Spleen (tissue), 11 donors: ENCODE measurements at regions not wholly inside any gene's neighbourhood (a gene's known extent, or its start where the extent isn't known, plus 50 kb on each side); places are given as distances from the start of the nearest gene placed in this dataset.

Experiments
- DNase-seq: peaks from one replicate; pipeline ENCODE4 v3.0.0-alpha.2; 2020
- H3K27ac ChIP-seq, 8 donors: fragments of 200-600 bp; sonication (generic) in 7 of 8; 1 replicate in 4 of 8; 2 replicates in 4 of 8; pipeline versions ENCODE4 v1.5.0 to v1.8.0; 2016 to 2021; ENCODE audit warnings: inconsistent platforms in 4 of 8, mild to moderate bottlenecking in 4 of 8, moderate library complexity in 1 of 8
- H3K27me3 ChIP-seq, 7 donors: fragments of 200-600 bp; sonication (generic) in 6 of 7; replicated peaks in 1 of 7; 1 replicate in 4 of 7; 2 replicates in 3 of 7; pipeline versions ENCODE4 v1.5.0 to v1.8.0; 2016 to 2021; ENCODE audit warnings: inconsistent platforms in 3 of 7, mild to moderate bottlenecking in 1 of 7
- H3K36me3 ChIP-seq, 6 donors: fragments of 200-600 bp; sonication (generic) in 5 of 6; 1 replicate in 4 of 6; 2 replicates in 2 of 6; pipeline versions ENCODE4 v1.5.0 to v1.8.0; 2016 to 2021; ENCODE audit warnings: inconsistent platforms in 2 of 6
- H3K4me1 ChIP-seq, 6 donors: fragments of 200-600 bp; sonication (generic) in 5 of 6; 1 replicate in 3 of 6; 2 replicates in 3 of 6; pipeline versions ENCODE4 v1.5.0 to v1.8.0; 2016 to 2021; ENCODE audit warnings: inconsistent platforms in 3 of 6
- H3K4me3 ChIP-seq, 8 donors: fragments of 200-600 bp; sonication (generic) in 7 of 8; 1 replicate in 4 of 8; 2 replicates in 4 of 8; pipeline versions ENCODE4 v1.5.0 to v1.8.0; 2016 to 2021; ENCODE audit warnings: inconsistent platforms in 4 of 8, mild to moderate bottlenecking in 4 of 8, moderate library complexity in 2 of 8
- H3K9me3 ChIP-seq, 8 donors: fragments of 200-600 bp; sonication (generic) in 7 of 8; 1 replicate in 4 of 8; 2 replicates in 4 of 8; pipeline versions ENCODE4 v1.5.0 to v1.8.0; 2016 to 2021; ENCODE audit warnings: inconsistent platforms in 4 of 8
- CTCF ChIP-seq, 11 experiments: fragments of 200-600 bp in 7 of 11; fragments of 450-650 bp in 4 of 11; sonication (generic) in 4 of 11; IDR thresholded peaks in 8 of 11; conservative IDR thresholded peaks in 3 of 11; 1 replicate in 7 of 11; 2 replicates in 4 of 11; pipeline versions ENCODE4 v1.4.0 to v1.8.0; 2016 to 2021; ENCODE audit warnings: antibody characterized with exemption in 11 of 11, inconsistent platforms in 4 of 11, mild to moderate bottlenecking in 1 of 11
- POLR2A ChIP-seq, 3 donors: fragments of 450-650 bp; IDR thresholded peaks; one replicate each; pipeline ENCODE4 v1.5.1; 2017; ENCODE audit warnings: antibody characterized with exemption in 3 of 3, mild to moderate bottlenecking in 1 of 3
- POLR2AphosphoS5 ChIP-seq, 3 donors: sonication (generic); formaldehyde crosslinking; IDR thresholded peaks; one replicate each; pipeline ENCODE4 v1.5.1; 2017; ENCODE audit warnings: antibody characterized with exemption in 3 of 3
- WGBS, 5 donors: extraction: QIAGEN DNeasy Blood & Tissue Kit in 3 of 5; methylation state at CpG; one replicate each; pipeline versions ENCODE4 v1.1.5 to v1.1.7; 2013 to 2018; 5-methylcytosine and 5-hydroxymethylcytosine counted together
- intact Hi-C: fragments of 100-400 bp; cut with DNase I; formaldehyde crosslinking; loops from one replicate; pipeline ENCODE4 v1.15.0; 2023; ENCODE audit warnings: low total_unique reads
- donor health status: healthy with polysubstance abuse.
- donor health status: DM: no; HTN: no; CAD: no; lungs with moderate emphysema.
- donor health status: DM: no; HTN: no; CAD: no.
- donor health status: Bipolar disorder and iron deficiency.
- donor health status: healthy.
- donor health status: DM: no; HTN: no; CAD: no.
- donor health status: DM: yes; HTN: yes; CAD: no.

DNA sequence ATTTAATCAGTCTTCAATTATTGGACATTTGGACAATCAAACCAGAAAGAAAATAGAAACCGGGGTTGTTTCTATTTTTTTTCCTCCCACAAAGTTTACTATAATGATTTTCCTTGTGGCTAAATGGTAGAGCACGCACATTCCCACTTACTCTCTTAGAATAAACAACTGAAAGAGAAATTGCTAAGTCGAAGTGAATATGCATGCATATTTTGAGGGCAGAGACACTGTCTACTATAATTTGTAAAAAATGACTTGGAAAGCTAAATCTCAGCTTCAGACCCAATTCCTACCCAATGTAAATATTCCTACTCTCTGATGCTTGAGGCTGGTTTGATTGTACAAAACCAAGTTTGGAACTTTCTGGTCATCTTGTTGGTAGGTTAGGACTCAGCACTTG is 66.7 kb upstream of the PAX6 start:
- Histone ChIP-seq H3K4me3 (no peak overlapping the region), H3K27me3 (peaks cover 0 to 51% (median 3%) of the 10 kb centered on the region in 7 donors), H3K27ac (no peak overlapping the region), H3K36me3 (no peaks in the 10 kb centered on the region), H3K4me1 (no peaks in the 10 kb centered on the region), H3K9me3 (no peaks in the 10 kb centered on the region)
- TF ChIP-seq CTCF (IDR thresholded peaks at IDR 0.05 in 8 of 11, conservative IDR thresholded peaks at IDR 0.05 in 3 of 11), result no peak
- TF ChIP-seq POLR2A (IDR thresholded peaks at IDR 0.05), result no peak
- no peak for TF ChIP-seq POLR2AphosphoS5 (IDR thresholded peaks at IDR 0.05)
- WGBS, 5 donors, result 78 to 86% (median 83%) methylated on average over 3 of the region's 3 CpGs
- intact Hi-C loops, result loop anchor here (10.0 kb wide), 1 partner anchor 483 kb away; no protein-coding TSS in a partner anchor
- DNase-seq, result no peak

GRCh38 chr11:31877083-31877482 is 66.0 kb upstream of the PAX6 start:
- peaks cover 0 to 53% (median 0%) of the 10 kb centered on the region in 7 donors for H3K27me3 ChIP-seq
- H3K36me3 ChIP-seq, result no peaks in the 10 kb centered on the region
- no peaks in the 10 kb centered on the region for H3K9me3 ChIP-seq
- no peak for DNase-seq
- WGBS, 5 donors, result 33 to 52% (median 38%) methylated on average over 4 of the region's 4 CpGs
- no peak overlapping the region for H3K4me3 ChIP-seq
- H3K27ac ChIP-seq, result no peak overlapping the region
- H3K4me1 ChIP-seq, result no peaks in the 10 kb centered on the region
- intact Hi-C loops, result loop anchor here (10.0 kb wide), 1 partner anchor 482 kb away; no protein-coding TSS in a partner anchor
- TF ChIP-seq POLR2AphosphoS5 (IDR thresholded peaks at IDR 0.05) (no peak), CTCF (IDR thresholded peaks at IDR 0.05 in 8 of 11, conservative IDR thresholded peaks at IDR 0.05 in 3 of 11) (no peak), POLR2A (IDR thresholded peaks at IDR 0.05) (no peak)

DNA sequence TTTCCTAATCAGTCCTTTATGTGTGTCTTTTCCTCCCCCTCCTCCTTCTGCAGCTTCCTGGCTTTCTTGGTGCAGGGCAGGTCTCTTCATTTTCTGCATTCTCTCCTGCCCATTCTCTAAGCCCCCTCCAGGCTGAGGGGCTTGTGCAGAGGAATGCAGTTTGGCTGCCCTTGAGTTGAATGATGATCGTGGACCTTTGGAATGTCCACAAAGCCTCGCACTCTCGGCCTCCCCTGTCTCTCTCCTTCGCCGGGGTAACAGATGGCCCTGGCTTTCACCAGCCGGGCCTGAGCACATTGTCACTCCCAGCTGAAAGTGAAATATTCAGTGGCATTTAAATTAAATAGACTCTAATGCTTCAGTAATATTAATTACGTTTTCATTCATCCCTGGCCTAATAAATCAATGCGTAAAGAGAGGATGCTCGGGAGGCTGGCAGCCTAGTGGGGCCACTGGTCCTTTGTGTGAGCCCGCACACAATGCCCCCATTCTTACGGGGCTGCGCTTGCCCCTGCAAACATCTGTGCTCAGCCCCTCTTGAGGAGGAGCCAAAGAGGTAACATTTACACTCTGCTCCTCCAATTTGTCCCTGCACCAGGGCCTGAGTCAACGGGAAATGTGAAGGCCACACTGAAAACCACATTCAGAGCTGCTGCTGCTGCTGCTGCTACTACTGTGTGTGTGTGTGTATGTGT is 64.9 kb upstream of the PAX6 start:
- no peaks in the 10 kb centered on the region for H3K9me3 ChIP-seq
- no peak for DNase-seq
- H3K27ac ChIP-seq, result no peak overlapping the region
- no peak for TF ChIP-seq POLR2A (IDR thresholded peaks at IDR 0.05)
- TF ChIP-seq CTCF (IDR thresholded peaks at IDR 0.05 in 8 of 11, conservative IDR thresholded peaks at IDR 0.05 in 3 of 11), result no peak
- TF ChIP-seq POLR2AphosphoS5 (IDR thresholded peaks at IDR 0.05), result no peak
- WGBS, 5 donors, result 61 to 66% (median 64%) methylated on average over 13 of the region's 13 CpGs
- intact Hi-C loops, result loop anchor here (10.0 kb wide), 1 partner anchor 481 kb away; no protein-coding TSS in a partner anchor
- no peaks in the 10 kb centered on the region for H3K4me1 ChIP-seq
- peaks cover 0 to 64% (median 7%) of the 10 kb centered on the region in 7 donors for H3K27me3 ChIP-seq
- no peaks in the 10 kb centered on the region for H3K36me3 ChIP-seq
- no peak overlapping the region for H3K4me3 ChIP-seq

GRCh38 chr11:31874631-31875191 is 63.6 kb upstream of the PAX6 start:
- Histone ChIP-seq H3K4me3 (no peak overlapping the region), H3K27me3 (peaks cover 0 to 77% (median 11%) of the 10 kb centered on the region in 7 donors), H3K4me1 (no peaks in the 10 kb centered on the region), H3K36me3 (no peaks in the 10 kb centered on the region), H3K27ac (no peak overlapping the region), H3K9me3 (no peaks in the 10 kb centered on the region)
- DNase-seq, result no peak
- no peak for TF ChIP-seq POLR2AphosphoS5 (IDR thresholded peaks at IDR 0.05)
- no peak for TF ChIP-seq CTCF (IDR thresholded peaks at IDR 0.05 in 8 of 11, conservative IDR thresholded peaks at IDR 0.05 in 3 of 11)
- no peak for TF ChIP-seq POLR2A (IDR thresholded peaks at IDR 0.05)
- WGBS, 5 donors, result 41 to 57% (median 51%) methylated on average over 6 of the region's 6 CpGs
- intact Hi-C loops, result loop anchor here (10.0 kb wide), 1 partner anchor 480 kb away; no protein-coding TSS in a partner anchor
